ENCODE measurements at regions not wholly inside any gene's neighbourhood (a gene's known extent, or its start where the extent isn't known, plus 50 kb on each side); places are given as distances from the start of the nearest gene placed in this dataset.

GRCh38 chr1:10897981-10898728, 101.7 kb upstream of the CASZ1 start:
- no peak for DNase-seq

- no peak for DNase-seq
These were observed 102.5 kb upstream of the CASZ1 start for GRCh38 chr1:10898921-10899320.

GRCh38 chr1:10899490-10900250, 103.2 kb upstream of the CASZ1 start:
- DNase-seq: no peak

GRCh38 chr1:10900251-10900651, 103.8 kb upstream of the CASZ1 start:
- DNase-seq: no peak

- no peak for DNase-seq
These were observed 104.2 kb upstream of the CASZ1 start for GRCh38 chr1:10900691-10901090.

GRCh38 chr1:10901091-10901890, 104.8 kb upstream of the CASZ1 start:
- no peak for DNase-seq

- DNase-seq: no peak
These were observed 105.7 kb upstream of the CASZ1 start for GRCh38 chr1:10901891-10902805.

- no peak for DNase-seq
These were observed 107.0 kb upstream of the CASZ1 start for GRCh38 chr1:10903421-10903820.

- DNase-seq: peak; percentile 24
These were observed 107.4 kb upstream of the CASZ1 start for GRCh38 chr1:10903821-10904220.

- no peak for DNase-seq
These were observed 107.8 kb upstream of the TARDBP start for GRCh38 chr1:10904396-10905358.

- DNase-seq: no peak
These were observed 106.4 kb upstream of the TARDBP start for GRCh38 chr1:10905841-10906655.

GRCh38 chr1:10906866-10907519, 105.5 kb upstream of the TARDBP start:
- DNase-seq: no peak

- DNase-seq: no peak
These were observed 104.2 kb upstream of the TARDBP start for GRCh38 chr1:10908266-10908665.

- DNase-seq: peak; percentile 85
These were observed 102.5 kb upstream of the TARDBP start for GRCh38 chr1:10909697-10910680.

GRCh38 chr1:10910681-10911489, 101.6 kb upstream of the TARDBP start:
- DNase-seq: no peak

GRCh38 chr1:10911490-10912166, 100.8 kb upstream of the TARDBP start:
- DNase-seq: no peak

- DNase-seq: no peak
These were observed 100.0 kb upstream of the TARDBP start for GRCh38 chr1:10912441-10912840.
